ENCODE measurements at regions not wholly inside any gene's neighbourhood (a gene's known extent, or its start where the extent isn't known, plus 50 kb on each side); places are given as distances from the start of the nearest gene placed in this dataset.

GRCh38 chr22:49091917-49092545 is 735.6 kb downstream of the BRD1 start:
- TF ChIP-seq ZNF404 (tag by site-specific recombination; IDR thresholded peaks at IDR 0.05), result no peak
- no peak for TF ChIP-seq MZF1 (tag by site-specific recombination; IDR thresholded peaks at IDR 0.05; ENCODE audit: borderline replicate concordance)
- no peak for TF ChIP-seq CTCF (tag by site-specific recombination; IDR thresholded peaks at IDR 0.05)
- no peak for TF ChIP-seq ZNF202 (tag by site-specific recombination; IDR thresholded peaks at IDR 0.05; ENCODE audit: borderline replicate concordance)
- no peak for TF ChIP-seq BCL6B (tag by site-specific recombination; IDR thresholded peaks at IDR 0.05)
- TF ChIP-seq TCF7L2 (IDR thresholded peaks at IDR 0.05; ENCODE audit: borderline replicate concordance, low read depth, low read length), result no peak
- TF ChIP-seq ZNF335 (tag by site-specific recombination; conservative IDR thresholded peaks at IDR 0.05), result no peak
- TF ChIP-seq ZNF830 (tag by site-specific recombination; IDR thresholded peaks at IDR 0.05; ENCODE audit: low read depth), result no peak
- no peak for TF ChIP-seq ZNF558 (tag by site-specific recombination; IDR thresholded peaks at IDR 0.05)
- no peak for TF ChIP-seq KLF7 (tag by site-specific recombination; IDR thresholded peaks at IDR 0.05; ENCODE audit: borderline replicate concordance)
- no peak for TF ChIP-seq ZNF561 (tag by site-specific recombination; IDR thresholded peaks at IDR 0.05; ENCODE audit: borderline replicate concordance)
- no peak for TF ChIP-seq ZNF24 (tag by site-specific recombination; IDR thresholded peaks at IDR 0.05)
- no peak for TF ChIP-seq ZBTB21 (tag by site-specific recombination; IDR thresholded peaks at IDR 0.05)
- TF ChIP-seq GFI1B (tag by site-specific recombination; IDR thresholded peaks at IDR 0.05), result no peak
